Hepatocyte (in vitro differentiated cells): ENCODE measurements at regions not wholly inside any gene's neighbourhood (a gene's known extent, or its start where the extent isn't known, plus 50 kb on each side); places are given as distances from the start of the nearest gene placed in this dataset.

Experiments used
- CTCF ChIP-seq: fragments of 200-600 bp; sonication (generic); IDR thresholded peaks from 2 replicates; pipeline ENCODE4 v1.5.1; 2016; ENCODE audit warnings: antibody characterized with exemption, mild to moderate bottlenecking; ENCODE audit not compliant: poor library complexity
- EZH2 ChIP-seq: fragments of 200-600 bp; sonication (generic); IDR thresholded peaks from 2 replicates; pipeline ENCODE4 v1.6.1; 2016; ENCODE audit warnings: antibody characterized with exemption, mild to moderate bottlenecking, borderline replicate concordance
- EZH2phosphoT487 ChIP-seq: fragments of 200-600 bp; sonication (generic); IDR thresholded peaks from one replicate; pipeline ENCODE4 v1.6.1; 2018; ENCODE audit warnings: antibody characterized with exemption, mild to moderate bottlenecking, low read depth, moderate library complexity; ENCODE audit not compliant: unreplicated experiment, severe bottlenecking

- no peak for TF ChIP-seq CTCF
- no peak for TF ChIP-seq EZH2phosphoT487
- no peak for TF ChIP-seq EZH2
Measured at GRCh38 chr10:29021591-29021990, 267.3 kb upstream of the LYZL1 start.
